ENCODE measurements at regions not wholly inside any gene's neighbourhood (a gene's known extent, or its start where the extent isn't known, plus 50 kb on each side); places are given as distances from the start of the nearest gene placed in this dataset.

- TF ChIP-seq CTCF (IDR thresholded peaks at IDR 0.05) (no peak), EZH2 (IDR thresholded peaks at IDR 0.05) (no peak), EZH2phosphoT487 (IDR thresholded peaks at IDR 0.05) (no peak)
These were observed 54.1 kb upstream of the CDKN2AIP start for GRCh38 chr4:183390374-183390773.

All from neural progenitor cell (in vitro differentiated cells).